Esophagus (tissue), 2 donors: ENCODE measurements at regions not wholly inside any gene's neighbourhood (a gene's known extent, or its start where the extent isn't known, plus 50 kb on each side); places are given as distances from the start of the nearest gene placed in this dataset.

ENCODE experiments used
- H3K27ac ChIP-seq, 2 donors: one replicate each; pipeline ENCODE4 v1.5.1; 2013; ENCODE audit warnings: low read depth in 2 of 2, mild to moderate bottlenecking in 2 of 2, inconsistent platforms in 1 of 2, low read length in 1 of 2, moderate library complexity in 1 of 2
- H3K27me3 ChIP-seq, 2 donors: one replicate each; pipeline ENCODE4 v1.6.1; 2013; ENCODE audit warnings: low read length in 2 of 2, control low read depth in 1 of 2, mild to moderate bottlenecking in 1 of 2; ENCODE audit not compliant: insufficient read depth in 2 of 2, control insufficient read depth in 1 of 2
- H3K36me3 ChIP-seq, 2 donors: one replicate each; pipeline ENCODE4 v1.6.1; 2013; ENCODE audit warnings: low read length in 1 of 2; ENCODE audit not compliant: control insufficient read depth in 2 of 2, insufficient read depth in 2 of 2
- H3K4me1 ChIP-seq, 2 donors: one replicate each; pipeline ENCODE4 v1.6.1; 2013; ENCODE audit warnings: low read length in 1 of 2; ENCODE audit not compliant: control insufficient read depth in 2 of 2, insufficient read depth in 2 of 2
- H3K4me3 ChIP-seq, 2 donors: one replicate each; pipeline ENCODE4 v1.5.1; 2013; ENCODE audit warnings: low read length in 2 of 2, mild to moderate bottlenecking in 2 of 2, low read depth in 1 of 2, moderate library complexity in 1 of 2
- H3K9me3 ChIP-seq, 2 donors: one replicate each; pipeline ENCODE4 v1.6.1; 2013; ENCODE audit warnings: mild to moderate bottlenecking in 2 of 2, low read depth in 1 of 2, low read length in 1 of 2, moderate library complexity in 1 of 2; ENCODE audit not compliant: control insufficient read depth in 2 of 2, insufficient read depth in 1 of 2
- WGBS, 2 donors: extraction: QIAGEN DNeasy Blood & Tissue Kit; methylation state at CpG; one replicate each; pipeline ENCODE4 v1.1.7; 2013; 5-methylcytosine and 5-hydroxymethylcytosine counted together
- donor health status: healthy with polysubstance abuse.
- donor health status: Bipolar disorder and iron deficiency.

- H3K4me1 ChIP-seq: peaks cover 0 to 2% of the 10 kb centered on the region in 2 donors
- H3K27me3 ChIP-seq: no peaks in the 10 kb centered on the region
- no peak overlapping the region for H3K4me3 ChIP-seq
- H3K27ac ChIP-seq: no peak overlapping the region
- H3K36me3 ChIP-seq: no peaks in the 10 kb centered on the region
- no peaks in the 10 kb centered on the region for H3K9me3 ChIP-seq
- 36 to 60% methylated on average over 4 of the region's 4 CpGs for WGBS, 2 donors
These were observed 808.6 kb downstream of the USP25 start for GRCh38 chr21:16538405-16538804.

- WGBS, 2 donors: 47 to 67% methylated on average over 7 of the region's 7 CpGs
- Histone ChIP-seq H3K4me1 (no peaks in the 10 kb centered on the region), H3K4me3 (peak overlapping the region in 1 of 2 donors; percentile 15), H3K27ac (no peak overlapping the region), H3K9me3 (no peaks in the 10 kb centered on the region), H3K36me3 (no peaks in the 10 kb centered on the region), H3K27me3 (no peaks in the 10 kb centered on the region)
These were observed 809.2 kb downstream of the USP25 start for GRCh38 chr21:16538936-16539440.

GRCh38 chr21:16540966-16541727, 811.4 kb downstream of the USP25 start:
- Histone ChIP-seq H3K27ac (no peak overlapping the region), H3K4me3 (no peak overlapping the region), H3K36me3 (no peaks in the 10 kb centered on the region)

GRCh38 chr21:16550118-16550517, 820.3 kb downstream of the USP25 start:
- Histone ChIP-seq H3K27ac (no peak overlapping the region), H3K27me3 (no peaks in the 10 kb centered on the region), H3K36me3 (no peaks in the 10 kb centered on the region), H3K4me3 (no peak overlapping the region), H3K4me1 (no peaks in the 10 kb centered on the region), H3K9me3 (no peaks in the 10 kb centered on the region)
- 66 to 69% methylated on average over 4 of the region's 4 CpGs for WGBS, 2 donors

More at GRCh38 chr21:16540966-16541727, 811.4 kb downstream of the USP25 start:
- no peaks in the 10 kb centered on the region for H3K9me3 ChIP-seq
- H3K27me3 ChIP-seq: no peaks in the 10 kb centered on the region
- 61 to 70% methylated on average over 3 of the region's 3 CpGs for WGBS, 2 donors
- H3K4me1 ChIP-seq: no peaks in the 10 kb centered on the region

GRCh38 chr21:16550917-16551741, 821.3 kb downstream of the USP25 start:
- Histone ChIP-seq H3K4me1 (no peaks in the 10 kb centered on the region), H3K27me3 (no peaks in the 10 kb centered on the region), H3K9me3 (no peaks in the 10 kb centered on the region), H3K36me3 (no peaks in the 10 kb centered on the region), H3K27ac (no peak overlapping the region), H3K4me3 (no peak overlapping the region)
- 83% methylated on average over 7 of the region's 7 CpGs for whole genome bisulfite sequencing, 2 donors

GRCh38 chr21:16552880-16553279, 823.1 kb downstream of the USP25 start:
- Histone ChIP-seq H3K9me3 (no peaks in the 10 kb centered on the region), H3K4me1 (no peaks in the 10 kb centered on the region), H3K4me3 (no peak overlapping the region), H3K27me3 (no peaks in the 10 kb centered on the region), H3K36me3 (peaks cover 0 to 2% of the 10 kb centered on the region in 2 donors), H3K27ac (no peak overlapping the region)
- 77 to 79% methylated on average over 2 of the region's 2 CpGs for WGBS, 2 donors

GRCh38 chr21:16554503-16554902, 824.7 kb downstream of the USP25 start:
- 82 to 84% methylated on average over 9 of the region's 9 CpGs for WGBS, 2 donors
- Histone ChIP-seq H3K36me3 (peaks cover 0 to 2% of the 10 kb centered on the region in 2 donors), H3K4me3 (no peak overlapping the region), H3K4me1 (no peaks in the 10 kb centered on the region), H3K27me3 (no peaks in the 10 kb centered on the region), H3K9me3 (no peaks in the 10 kb centered on the region), H3K27ac (no peak overlapping the region)

- Histone ChIP-seq H3K27ac (no peak overlapping the region), H3K27me3 (no peaks in the 10 kb centered on the region), H3K4me1 (no peaks in the 10 kb centered on the region), H3K36me3 (no peaks in the 10 kb centered on the region), H3K4me3 (no peak overlapping the region), H3K9me3 (no peaks in the 10 kb centered on the region)
- 83 to 86% methylated on average over 7 of the region's 7 CpGs for WGBS, 2 donors
These were observed 833.3 kb downstream of the USP25 start for GRCh38 chr21:16563116-16563515.

GRCh38 chr21:16563795-16564194, 834.0 kb downstream of the USP25 start:
- H3K36me3 ChIP-seq: no peaks in the 10 kb centered on the region
- H3K9me3 ChIP-seq: no peaks in the 10 kb centered on the region
- no peaks in the 10 kb centered on the region for H3K27me3 ChIP-seq
- no peak overlapping the region for H3K4me3 ChIP-seq
- H3K4me1 ChIP-seq: no peaks in the 10 kb centered on the region
- no peak overlapping the region for H3K27ac ChIP-seq
- WGBS, 2 donors: 94 to 96% methylated on average over 7 of the region's 7 CpGs
